ENCODE measurements at regions not wholly inside any gene's neighbourhood (a gene's known extent, or its start where the extent isn't known, plus 50 kb on each side); places are given as distances from the start of the nearest gene placed in this dataset.

DNA sequence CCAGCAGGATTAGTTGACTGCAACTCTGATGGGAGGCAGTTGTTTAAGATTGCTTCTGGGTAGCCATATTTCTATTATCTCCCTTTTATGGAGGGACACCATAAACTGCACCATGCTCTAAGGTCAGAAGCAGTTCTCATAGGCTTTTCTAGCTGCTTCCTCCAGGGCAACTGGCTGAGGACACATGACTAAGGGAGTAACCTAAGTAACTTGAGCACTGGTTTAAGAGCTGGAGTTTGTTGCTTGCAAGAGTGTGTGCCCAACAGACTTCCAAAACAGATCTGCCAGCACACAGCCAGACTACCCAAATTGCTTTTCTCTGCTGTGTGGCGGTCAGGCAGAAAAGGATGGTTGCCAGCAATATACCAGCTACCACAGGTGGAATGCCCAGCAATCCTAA is 111.2 kb upstream of the LHX8 start:
- TF ChIP-seq CTCF (IDR thresholded peaks at IDR 0.05; ENCODE audit: low read depth, low read length), result no peak
- H3K4me3 ChIP-seq (ENCODE audit: low read depth, low read length), result no peak overlapping the region

DNA sequence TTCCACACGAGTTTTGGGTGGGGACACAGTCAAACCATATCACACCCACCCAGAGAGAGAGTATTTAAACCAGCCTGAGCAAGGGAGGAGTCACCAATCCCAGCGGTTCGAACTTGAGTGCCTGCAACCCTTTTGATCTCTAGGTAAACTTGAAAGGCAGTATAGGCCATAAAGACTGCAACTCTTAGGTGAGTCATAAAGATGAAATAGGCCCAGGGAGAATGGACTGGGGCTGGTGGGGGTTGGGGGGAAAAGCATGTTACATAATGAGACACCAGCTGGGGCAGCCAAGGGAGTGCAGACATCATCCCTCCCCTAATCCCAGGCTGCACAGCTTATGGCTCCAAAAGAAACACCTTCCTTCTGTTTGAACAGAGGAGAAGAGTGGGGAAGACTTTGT is 99.8 kb upstream of the LHX8 start:
- no peak for TF ChIP-seq CTCF (IDR thresholded peaks at IDR 0.05; ENCODE audit: low read depth, low read length)
- H3K4me3 ChIP-seq (ENCODE audit: low read depth, low read length), result no peak overlapping the region

- no peak overlapping the region for H3K4me3 ChIP-seq (ENCODE audit: low read depth, low read length)
- no peak for TF ChIP-seq CTCF (IDR thresholded peaks at IDR 0.05; ENCODE audit: low read depth, low read length)
Measured at GRCh38 chr1:75035536-75035935, 98.7 kb upstream of the LHX8 start.

GRCh38 chr1:75053207-75053606 is 81.0 kb upstream of the LHX8 start:
- H3K4me3 ChIP-seq (ENCODE audit: low read depth, low read length), result no peak overlapping the region
- TF ChIP-seq CTCF (IDR thresholded peaks at IDR 0.05; ENCODE audit: low read depth, low read length), result no peak

DNA sequence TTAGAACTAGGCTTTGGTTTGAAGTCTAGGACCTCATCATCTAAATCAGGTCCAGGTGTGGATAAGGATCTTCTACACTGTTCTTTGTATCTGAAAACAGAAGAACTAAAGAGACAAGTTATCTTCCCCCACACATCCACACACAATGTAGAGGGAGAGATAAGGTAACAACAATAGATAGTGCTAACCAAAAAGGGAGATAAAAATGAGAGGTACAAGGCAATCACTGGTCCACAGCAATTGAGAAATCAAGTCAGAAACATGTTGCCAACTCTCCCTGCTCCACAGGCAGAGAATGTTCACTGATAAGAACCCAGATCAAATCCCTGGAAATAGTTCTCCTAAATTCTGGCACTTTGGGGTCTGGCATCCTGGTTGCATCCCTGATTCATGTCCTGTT is 75.8 kb upstream of the LHX8 start:
- H3K4me3 ChIP-seq (ENCODE audit: low read depth, low read length), result no peak overlapping the region
- no peak for TF ChIP-seq CTCF (IDR thresholded peaks at IDR 0.05; ENCODE audit: low read depth, low read length)

DNA sequence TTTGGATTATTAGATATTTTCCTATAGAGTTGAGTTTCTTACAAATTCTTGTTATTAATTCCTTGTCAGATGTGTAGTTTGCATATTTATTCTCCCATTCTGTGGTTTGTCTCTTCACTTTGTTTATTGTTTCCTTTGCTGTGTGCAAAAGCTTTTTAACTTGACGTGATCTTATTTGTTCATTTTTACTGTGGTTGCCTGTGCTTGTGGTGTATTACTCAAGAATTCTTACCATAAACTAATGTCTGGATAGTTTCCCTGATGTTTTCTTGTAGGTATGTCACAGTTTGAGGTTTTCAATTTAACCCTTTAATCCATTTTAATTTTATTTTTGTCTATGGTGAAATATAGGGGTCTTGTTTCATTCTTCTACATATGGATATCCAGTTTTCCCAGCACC is 72.1 kb upstream of the LHX8 start:
- TF ChIP-seq CTCF (IDR thresholded peaks at IDR 0.05; ENCODE audit: low read depth, low read length), result no peak
- H3K4me3 ChIP-seq (ENCODE audit: low read depth, low read length), result no peak overlapping the region

- TF ChIP-seq CTCF (IDR thresholded peaks at IDR 0.05; ENCODE audit: low read depth, low read length), result no peak
- no peak overlapping the region for H3K4me3 ChIP-seq (ENCODE audit: low read depth, low read length)
Measured at GRCh38 chr1:75067975-75068374, 66.2 kb upstream of the LHX8 start.
